ENCODE measurements at regions not wholly inside any gene's neighbourhood (a gene's known extent, or its start where the extent isn't known, plus 50 kb on each side); places are given as distances from the start of the nearest gene placed in this dataset.

- no peak for TF ChIP-seq POLR2AphosphoS5 (IDR thresholded peaks at IDR 0.05; ENCODE audit: low read depth, low read length)
- no peak for TF ChIP-seq CTCF (IDR thresholded peaks at IDR 0.05)
- TF ChIP-seq ELF1 (IDR thresholded peaks at IDR 0.05): no peak
- TF ChIP-seq SMC3 (IDR thresholded peaks at IDR 0.05; ENCODE audit: low read depth, low read length): no peak
- no peak for TF ChIP-seq IRF3 (IDR thresholded peaks at IDR 0.05; ENCODE audit: low read depth, low read length)
- no peak for TF ChIP-seq TEAD4 (IDR thresholded peaks at IDR 0.05; ENCODE audit: borderline replicate concordance, insufficient read depth)
- TF ChIP-seq SIN3A (IDR thresholded peaks at IDR 0.05; ENCODE audit: borderline replicate concordance, low read depth, low read length): no peak
- no peak for TF ChIP-seq REST (IDR thresholded peaks at IDR 0.05; ENCODE audit: low read depth, low read length)
- no peak for TF ChIP-seq EZH2phosphoT487 (IDR thresholded peaks at IDR 0.05; ENCODE audit: borderline replicate concordance, low read depth)
Measured at GRCh38 chr4:155524926-155525455, 141.7 kb upstream of the GUCY1A1 start.
